HG03558 (cell line): ENCODE measurements at regions not wholly inside any gene's neighbourhood (a gene's known extent, or its start where the extent isn't known, plus 50 kb on each side); places are given as distances from the start of the nearest gene placed in this dataset.

Experiments used
- ATAC-seq: cut with Tn5 transposase; IDR thresholded peaks from one replicate; pipeline ENCODE4 v1.9.1; 2021; ENCODE audit warnings: moderate number of reproducible peaks; ENCODE audit not compliant: unreplicated experiment; ENCODE audit errors: extremely low read depth

GRCh38 chr7:85479918-85480643 is 293.2 kb upstream of the SEMA3D start:
- no peak for ATAC-seq

GRCh38 chr7:85478530-85478929 is 291.7 kb upstream of the SEMA3D start:
- ATAC-seq, result no peak

GRCh38 chr7:85475476-85475875 is 288.6 kb upstream of the SEMA3D start:
- ATAC-seq, result no peak

- no peak for ATAC-seq
These were observed 288.2 kb upstream of the SEMA3D start for GRCh38 chr7:85475071-85475470.

GRCh38 chr7:85474234-85474633 is 287.4 kb upstream of the SEMA3D start:
- peak; percentile 58 for ATAC-seq

- ATAC-seq, result no peak
These were observed 284.9 kb upstream of the SEMA3D start for GRCh38 chr7:85471740-85472139.

- no peak for ATAC-seq
These were observed 284.5 kb upstream of the SEMA3D start for GRCh38 chr7:85471307-85471706.

GRCh38 chr7:85469446-85470010 is 282.7 kb upstream of the SEMA3D start:
- ATAC-seq, result no peak

GRCh38 chr7:85464042-85464651 is 277.3 kb upstream of the SEMA3D start:
- ATAC-seq, result no peak

- no peak for ATAC-seq
These were observed 275.8 kb upstream of the SEMA3D start for GRCh38 chr7:85462671-85463070.

GRCh38 chr7:85457911-85458310 is 271.1 kb upstream of the SEMA3D start:
- no peak for ATAC-seq

GRCh38 chr7:85456254-85456653 is 269.4 kb upstream of the SEMA3D start:
- ATAC-seq, result no peak

GRCh38 chr7:85454904-85455303 is 268.0 kb upstream of the SEMA3D start:
- ATAC-seq, result no peak

GRCh38 chr7:85452674-85453073 is 265.8 kb upstream of the SEMA3D start:
- no peak for ATAC-seq

GRCh38 chr7:85449478-85449877 is 262.6 kb upstream of the SEMA3D start:
- ATAC-seq, result no peak

GRCh38 chr7:85447004-85447403 is 260.1 kb upstream of the SEMA3D start:
- ATAC-seq, result no peak

- no peak for ATAC-seq
These were observed 239.7 kb upstream of the SEMA3D start for GRCh38 chr7:85426487-85426960.

- no peak for ATAC-seq
These were observed 237.4 kb upstream of the SEMA3D start for GRCh38 chr7:85424298-85424697.

GRCh38 chr7:85423209-85423895 is 236.5 kb upstream of the SEMA3D start:
- no peak for ATAC-seq

- ATAC-seq, result no peak
These were observed 228.9 kb upstream of the SEMA3D start for GRCh38 chr7:85415743-85416142.

- ATAC-seq, result no peak
These were observed 226.9 kb upstream of the SEMA3D start for GRCh38 chr7:85413718-85414117.
